GM18861 (cell line): ENCODE measurements at regions not wholly inside any gene's neighbourhood (a gene's known extent, or its start where the extent isn't known, plus 50 kb on each side); places are given as distances from the start of the nearest gene placed in this dataset.

Experiments
- ATAC-seq: cut with Tn5 transposase; IDR thresholded peaks from one replicate; pipeline ENCODE4 v1.9.1; 2021; ENCODE audit not compliant: unreplicated experiment

- ATAC-seq = no peak
These were observed 427.2 kb upstream of the PDE3A start for GRCh38 chr12:19941096-19941495.

GRCh38 chr12:19945559-19946435 is 422.5 kb upstream of the PDE3A start:
- ATAC-seq = no peak

- no peak for ATAC-seq
These were observed 421.8 kb upstream of the PDE3A start for GRCh38 chr12:19946550-19946949.

- ATAC-seq = no peak
These were observed 421.0 kb upstream of the PDE3A start for GRCh38 chr12:19947344-19947743.

- ATAC-seq = no peak
These were observed 416.7 kb upstream of the PDE3A start for GRCh38 chr12:19951664-19952063.

GRCh38 chr12:19953734-19954133 is 414.6 kb upstream of the PDE3A start:
- ATAC-seq = no peak

GRCh38 chr12:19954163-19954562 is 414.2 kb upstream of the PDE3A start:
- no peak for ATAC-seq

GRCh38 chr12:19957308-19958125 is 410.8 kb upstream of the PDE3A start:
- ATAC-seq = no peak

- ATAC-seq = no peak
These were observed 409.9 kb upstream of the PDE3A start for GRCh38 chr12:19958389-19958788.

- no peak for ATAC-seq
These were observed 409.0 kb upstream of the PDE3A start for GRCh38 chr12:19959353-19959752.

- no peak for ATAC-seq
These were observed 407.8 kb upstream of the PDE3A start for GRCh38 chr12:19960527-19960926.

- ATAC-seq = no peak
These were observed 406.1 kb upstream of the PDE3A start for GRCh38 chr12:19962192-19962591.

- no peak for ATAC-seq
These were observed 404.4 kb upstream of the PDE3A start for GRCh38 chr12:19963972-19964371.

GRCh38 chr12:19964549-19964948 is 403.8 kb upstream of the PDE3A start:
- ATAC-seq = no peak

GRCh38 chr12:19965196-19966038 is 402.9 kb upstream of the PDE3A start:
- ATAC-seq = no peak

- no peak for ATAC-seq
These were observed 401.3 kb upstream of the PDE3A start for GRCh38 chr12:19967001-19967400.

- ATAC-seq = no peak
These were observed 400.9 kb upstream of the PDE3A start for GRCh38 chr12:19967431-19967830.

- no peak for ATAC-seq
These were observed 398.2 kb upstream of the PDE3A start for GRCh38 chr12:19970116-19970515.

- ATAC-seq = no peak
These were observed 397.5 kb upstream of the PDE3A start for GRCh38 chr12:19970821-19971220.

GRCh38 chr12:19971361-19972280 is 396.7 kb upstream of the PDE3A start:
- ATAC-seq = no peak
